K562 (cell line): ENCODE measurements at regions not wholly inside any gene's neighbourhood (a gene's known extent, or its start where the extent isn't known, plus 50 kb on each side); places are given as distances from the start of the nearest gene placed in this dataset.
A peak's percentile ranks its signal among the peaks of the same experiment; 100 is the strongest.

ENCODE experiments used
- ATAC-seq: fragments of 200-7000 bp; cut with Tn5 transposase; 3 replicates; pipeline ENCODE4 v1.9.1; 2020; ENCODE audit warnings: moderate library complexity
- BruUV-seq: library from RNA; stranded (reverse); fragments of 400-500 nt; replicated peaks from 2 replicates; lab custom pipeline; 2021; lab: Mats Ljungman, UMichigan
- CTCF ChIA-PET: fragments of 300-600 bp; formaldehyde crosslinking; extraction: SDS; loops from one replicate; lab custom pipeline; 2021; ENCODE audit warnings: low intra/inter-chr PET ratio; lab: Yijun Ruan, JAX
- POLR2A ChIA-PET: fragments of 300-600, 350-650 bp; sonication (Branson Sonifier 250); formaldehyde crosslinking; extraction: SDS; loops from one replicate; lab custom pipeline; 2021; ENCODE audit warnings: antibody characterized with exemption, inconsistent platforms; lab: Yijun Ruan, JAX
- DNase-seq, 4 experiments: peaks; one replicate each; pipeline versions ENCODE4 v3.0.0 to v3.0.0-alpha.2; 2011 to 2018; ENCODE audit warnings: low spot score in 3 of 4, mixed read lengths in 3 of 4; ENCODE audit errors: extremely low read depth in 1 of 4
- FAIRE-seq: peaks from 2 replicates; lab custom pipeline; 2011; peaks lifted over from hg19 to GRCh38; lab: Jason Lieb, UNC
- H2AFZ ChIP-seq: 2 replicates; pipeline ENCODE4 v1.6.0; 2011; ENCODE audit warnings: low read depth, low read length, control low read depth, inconsistent platforms
- H3K27ac ChIP-seq: fragments of 200-600 bp; 3 replicates; pipeline ENCODE4 v1.8.0; 2011; ENCODE audit warnings: low read depth, mild to moderate bottlenecking, control low read depth, inconsistent platforms, low read length, moderate library complexity, mixed read lengths; ENCODE audit errors: extremely low read depth
- H3K27me3 ChIP-seq, 2 experiments: fragments of 300-600 bp in 1 of 2; 2 replicates in 1 of 2; 3 replicates in 1 of 2; pipeline versions ENCODE4 v1.6.0 to v1.8.0; 2011; ENCODE audit warnings: inconsistent platforms in 2 of 2, low read length in 2 of 2, mild to moderate bottlenecking in 1 of 2, mixed read lengths in 1 of 2, moderate library complexity in 1 of 2; ENCODE audit not compliant: control insufficient read depth in 2 of 2, insufficient read depth in 2 of 2
- H3K36me3 ChIP-seq: fragments of 300-600 bp; 3 replicates; pipeline ENCODE4 v1.8.0; 2011; ENCODE audit warnings: mild to moderate bottlenecking, low read length, inconsistent platforms; ENCODE audit not compliant: control insufficient read depth, insufficient read depth
- H3K4me1 ChIP-seq, 2 experiments: fragments of 200-600 bp in 1 of 2; replicated peaks in 1 of 2; 2 replicates in 1 of 2; 3 replicates in 1 of 2; pipeline versions ENCODE4 v1.5.1 to v1.8.0; 2011; ENCODE audit warnings: inconsistent platforms in 2 of 2, low read length in 2 of 2, mild to moderate bottlenecking in 1 of 2, mixed read lengths in 1 of 2, moderate library complexity in 1 of 2; ENCODE audit not compliant: control insufficient read depth in 2 of 2, insufficient read depth in 2 of 2
- H3K4me2 ChIP-seq: 2 replicates; pipeline ENCODE4 v1.6.1; 2011; ENCODE audit warnings: low read length, control low read depth, inconsistent platforms, mixed read lengths; ENCODE audit not compliant: insufficient read depth
- H3K4me3 ChIP-seq: fragments of 200-600 bp; sonication (generic), shearing (Covaris generic); 2 replicates; pipeline ENCODE4 v1.5.1; 2016; ENCODE audit warnings: control low read depth, inconsistent platforms
- H3K79me2 ChIP-seq: fragments of 200-600 bp; 3 replicates; pipeline ENCODE4 v1.8.0; 2011; ENCODE audit warnings: low read length, inconsistent platforms; ENCODE audit not compliant: control insufficient read depth, insufficient read depth
- H3K9ac ChIP-seq, 2 experiments: 2 replicates each; pipeline versions ENCODE4 v1.6.0 to v1.6.1; 2011; ENCODE audit warnings: low read depth in 2 of 2, low read length in 2 of 2, control low read depth in 1 of 2, inconsistent platforms in 1 of 2, mild to moderate bottlenecking in 1 of 2, mixed read lengths in 1 of 2; ENCODE audit not compliant: insufficient read depth in 1 of 2
- H3K9me1 ChIP-seq: one replicate; pipeline ENCODE4 v1.6.0; 2011; ENCODE audit warnings: inconsistent platforms, mild to moderate bottlenecking, low read length, moderate library complexity; ENCODE audit not compliant: control insufficient read depth, insufficient read depth
- H3K9me3 ChIP-seq: replicated peaks from 2 replicates; pipeline ENCODE4 v1.5.1; 2011; ENCODE audit warnings: low read depth, low read length, inconsistent platforms; ENCODE audit not compliant: control insufficient read depth, insufficient read depth
- H4K20me1 ChIP-seq: replicated peaks from 2 replicates; pipeline ENCODE4 v1.6.1; 2011; ENCODE audit warnings: low read length, inconsistent platforms, mixed read lengths; ENCODE audit not compliant: control insufficient read depth, insufficient read depth
- ETV5 ChIP-seq: sonication (generic); formaldehyde crosslinking; IDR thresholded peaks from 2 replicates; pipeline ENCODE4 v1.4.0; 2020; ENCODE audit warnings: low read depth, mild to moderate bottlenecking, missing genetic modification reagents
- GTF2B ChIP-seq: IDR thresholded peaks from 2 replicates; pipeline ENCODE4 v1.6.1; 2011; ENCODE audit not compliant: insufficient read length; ENCODE audit errors: extremely low read depth
- NFIC ChIP-seq: fragments of 450-650 bp; IDR thresholded peaks from 2 replicates; pipeline ENCODE4 v1.6.1; 2017; ENCODE audit warnings: mild to moderate bottlenecking, inconsistent platforms
- PRDM10 ChIP-seq: fragments of 450-650 bp; IDR thresholded peaks from 2 replicates; pipeline ENCODE4 v1.6.1; 2018; ENCODE audit not compliant: partially characterized antibody
- RAD21 ChIP-seq, 2 experiments: fragments of 250-450 bp in 1 of 2; fragments of 450-650 bp in 1 of 2; sonication (Bioruptor Pico) in 1 of 2; formaldehyde crosslinking in 1 of 2; IDR thresholded peaks in 1 of 2; conservative IDR thresholded peaks in 1 of 2; 2 replicates each; pipeline versions ENCODE4 v1.4.0 to v1.8.0; 2020 to 2022; ENCODE audit warnings: mild to moderate bottlenecking in 2 of 2, moderate library complexity in 1 of 2
- SPI1 ChIP-seq: IDR thresholded peaks from 2 replicates; pipeline ENCODE4 v1.6.1; 2011; ENCODE audit warnings: low read depth, low read length, control low read depth, borderline replicate concordance
- WGBS: fragments of 100-300 bp; shearing (Covaris generic); methylation state at CpG from one replicate; pipeline ENCODE4 v1.1.6; 2016; ENCODE audit warnings: low coverage, mixed read lengths; ENCODE audit not compliant: insufficient coverage; ENCODE audit errors: missing lambda C conversion rate; 5-methylcytosine and 5-hydroxymethylcytosine counted together
- in situ Hi-C: fragments of 300-500 bp; cut with MboI; formaldehyde crosslinking; loops from 4 replicates; pipeline ENCODE4 v1.15.0; 2018; ENCODE audit warnings: inconsistent platforms, mixed read lengths
- intact Hi-C: fragments of 100-400 bp; cut with micrococcal nuclease; formaldehyde crosslinking; loops from 2 replicates; pipeline ENCODE4 v1.14.2; 2022
- TF ChIP-seq, protein P1 (sequence below): IDR thresholded peaks from 2 replicates; pipeline ENCODE4 v1.6.1; 2016; ENCODE audit warnings: missing genetic modification characterization, missing compliant biosample characterization
- TF ChIP-seq, protein P2 (sequence below): fragments of 200-800 bp; sonication (Bioruptor generic); IDR thresholded peaks from 2 replicates; pipeline ENCODE4 v1.6.1; 2017; ENCODE audit warnings: missing genetic modification characterization, missing compliant biosample characterization

DNA sequence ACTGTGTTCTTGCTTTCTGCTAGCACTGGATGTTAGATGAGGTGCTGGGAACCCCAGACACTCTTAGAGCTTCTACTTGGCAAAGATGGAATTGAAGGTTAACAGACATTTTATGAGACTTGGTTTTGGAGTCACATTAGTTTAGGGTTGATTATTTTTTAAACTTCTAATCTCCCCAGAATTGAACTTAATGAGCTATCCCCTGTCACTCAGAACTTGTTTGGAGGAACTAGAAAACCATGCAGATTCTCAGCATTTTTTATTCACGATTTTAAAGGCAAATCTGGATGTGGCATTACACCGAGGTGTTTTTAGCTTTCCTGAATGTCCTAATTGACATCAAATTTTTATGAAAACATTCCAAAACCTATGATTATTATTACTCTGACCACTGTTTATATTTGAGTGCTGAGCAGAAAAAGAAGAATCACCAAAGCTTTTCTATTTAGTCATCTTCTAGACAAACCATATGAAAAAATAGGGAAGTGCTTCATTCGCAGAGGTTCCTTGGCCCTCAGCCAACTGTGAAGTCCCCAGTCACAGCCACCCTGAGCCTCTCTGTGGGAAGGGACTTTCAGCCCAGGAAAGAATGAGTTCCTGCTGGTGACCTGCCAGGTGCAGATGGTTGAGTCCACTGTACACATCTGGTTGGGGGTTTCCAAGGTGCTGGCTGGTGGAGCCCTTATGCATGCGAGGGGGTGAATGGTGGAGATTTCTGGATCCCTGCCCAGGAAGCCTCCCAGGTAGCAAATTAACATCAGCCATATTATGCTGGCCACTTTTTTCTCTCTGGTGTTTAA lies 196.0 kb upstream of the TOPAZ1 start:
- intact Hi-C loops: no loop called here
- H3K36me3 ChIP-seq: no peaks in the 10 kb centered on the region
- no peaks in the 10 kb centered on the region for H3K9me1 ChIP-seq
- no peaks in the 10 kb centered on the region for H3K4me1 ChIP-seq
- ChIA-PET CTCF (interaction anchor here (0.6 kb wide), 1 partner anchor 345 kb away, joined by 4 read pairs; no protein-coding TSS in a partner anchor), POLR2A (no interaction called here)
- no peaks in the 10 kb centered on the region for H3K9me3 ChIP-seq
- H4K20me1 ChIP-seq: no peaks in the 10 kb centered on the region
- FAIRE-seq (no peak), DNase-seq (peak in 2 of 4 experiments; percentile 22 to 27), ATAC-seq (no peak; the same call in 2 of the 3 replicates)
- WGBS: 0% methylated on average over 4 of the region's 4 CpGs
- no peaks in the 10 kb centered on the region for H3K79me2 ChIP-seq
- no TSS peak for BruUV-seq
- H3K27me3 ChIP-seq: peaks cover 3 to 14% of the 10 kb centered on the region in 2 experiments; a peak in 2 of 5 replicates
- TF ChIP-seq, protein P1, sequence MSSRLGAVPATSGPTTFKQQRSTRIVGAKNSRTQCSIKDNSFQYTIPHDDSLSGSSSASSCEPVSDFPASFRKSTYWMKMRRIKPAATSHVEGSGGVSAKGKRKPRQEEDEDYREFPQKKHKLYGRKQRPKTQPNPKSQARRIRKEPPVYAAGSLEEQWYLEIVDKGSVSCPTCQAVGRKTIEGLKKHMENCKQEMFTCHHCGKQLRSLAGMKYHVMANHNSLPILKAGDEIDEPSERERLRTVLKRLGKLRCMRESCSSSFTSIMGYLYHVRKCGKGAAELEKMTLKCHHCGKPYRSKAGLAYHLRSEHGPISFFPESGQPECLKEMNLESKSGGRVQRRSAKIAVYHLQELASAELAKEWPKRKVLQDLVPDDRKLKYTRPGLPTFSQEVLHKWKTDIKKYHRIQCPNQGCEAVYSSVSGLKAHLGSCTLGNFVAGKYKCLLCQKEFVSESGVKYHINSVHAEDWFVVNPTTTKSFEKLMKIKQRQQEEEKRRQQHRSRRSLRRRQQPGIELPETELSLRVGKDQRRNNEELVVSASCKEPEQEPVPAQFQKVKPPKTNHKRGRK: no peak
- TF ChIP-seq, protein P2, sequence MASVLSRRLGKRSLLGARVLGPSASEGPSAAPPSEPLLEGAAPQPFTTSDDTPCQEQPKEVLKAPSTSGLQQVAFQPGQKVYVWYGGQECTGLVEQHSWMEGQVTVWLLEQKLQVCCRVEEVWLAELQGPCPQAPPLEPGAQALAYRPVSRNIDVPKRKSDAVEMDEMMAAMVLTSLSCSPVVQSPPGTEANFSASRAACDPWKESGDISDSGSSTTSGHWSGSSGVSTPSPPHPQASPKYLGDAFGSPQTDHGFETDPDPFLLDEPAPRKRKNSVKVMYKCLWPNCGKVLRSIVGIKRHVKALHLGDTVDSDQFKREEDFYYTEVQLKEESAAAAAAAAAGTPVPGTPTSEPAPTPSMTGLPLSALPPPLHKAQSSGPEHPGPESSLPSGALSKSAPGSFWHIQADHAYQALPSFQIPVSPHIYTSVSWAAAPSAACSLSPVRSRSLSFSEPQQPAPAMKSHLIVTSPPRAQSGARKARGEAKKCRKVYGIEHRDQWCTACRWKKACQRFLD: no peak
- TF ChIP-seq PRDM10: peak; percentile 49
- TF ChIP-seq GTF2B: no peak
- peak; percentile 91 for TF ChIP-seq NFIC
- peak; percentile 98 for TF ChIP-seq SPI1
- TF ChIP-seq ETV5: no peak
- 0 out of 4 replicates have a peak, but pooled peaks of 1 of the 2 experiments have one; percentile 7 for TF ChIP-seq RAD21 (CRISPR knock-in tag; conservative IDR thresholded peaks at IDR 0.05 in 1 of 2, IDR thresholded peaks at IDR 0.05 in 1 of 2)
- no peak overlapping the region for H3K4me2 ChIP-seq
- H3K4me3 ChIP-seq: no peak overlapping the region
- no peak overlapping the region for H2AFZ ChIP-seq
- no peak overlapping the region for H3K9ac ChIP-seq
- H3K27ac ChIP-seq: no peak overlapping the region
- in situ Hi-C loops: loop anchor here (10.0 kb wide), 1 partner anchor 1011 kb away; no protein-coding TSS in a partner anchor
